ENCODE measurements at regions not wholly inside any gene's neighbourhood (a gene's known extent, or its start where the extent isn't known, plus 50 kb on each side); places are given as distances from the start of the nearest gene placed in this dataset.

- no peaks in the 10 kb centered on the region for H4K20me1 ChIP-seq (ENCODE audit: control insufficient read depth, extremely low read depth, insufficient read depth, low read length)
- H3K27ac ChIP-seq (ENCODE audit: insufficient read depth, low read length), result no peak overlapping the region
- no peaks in the 10 kb centered on the region for H3K79me2 ChIP-seq (ENCODE audit: control insufficient read depth, insufficient read depth, low read length)
- H3K36me3 ChIP-seq (ENCODE audit: control insufficient read depth, insufficient read depth, low read length), result no peaks in the 10 kb centered on the region
- no peaks in the 10 kb centered on the region for H3K27me3 ChIP-seq (ENCODE audit: control insufficient read depth, insufficient read depth, low read length)
- H3K4me1 ChIP-seq (ENCODE audit: control insufficient read depth, extremely low read depth, insufficient read depth, low read length), result no peaks in the 10 kb centered on the region
- no peak overlapping the region for H3K4me2 ChIP-seq (ENCODE audit: extremely low read depth, insufficient read depth, low read length)
- DNase-seq (ENCODE audit: low read depth in 2 of 2), result no peak
- no peak for TF ChIP-seq EZH2 (IDR thresholded peaks at IDR 0.05; ENCODE audit: low read length, missing control alignments)
- TF ChIP-seq, protein P1, sequence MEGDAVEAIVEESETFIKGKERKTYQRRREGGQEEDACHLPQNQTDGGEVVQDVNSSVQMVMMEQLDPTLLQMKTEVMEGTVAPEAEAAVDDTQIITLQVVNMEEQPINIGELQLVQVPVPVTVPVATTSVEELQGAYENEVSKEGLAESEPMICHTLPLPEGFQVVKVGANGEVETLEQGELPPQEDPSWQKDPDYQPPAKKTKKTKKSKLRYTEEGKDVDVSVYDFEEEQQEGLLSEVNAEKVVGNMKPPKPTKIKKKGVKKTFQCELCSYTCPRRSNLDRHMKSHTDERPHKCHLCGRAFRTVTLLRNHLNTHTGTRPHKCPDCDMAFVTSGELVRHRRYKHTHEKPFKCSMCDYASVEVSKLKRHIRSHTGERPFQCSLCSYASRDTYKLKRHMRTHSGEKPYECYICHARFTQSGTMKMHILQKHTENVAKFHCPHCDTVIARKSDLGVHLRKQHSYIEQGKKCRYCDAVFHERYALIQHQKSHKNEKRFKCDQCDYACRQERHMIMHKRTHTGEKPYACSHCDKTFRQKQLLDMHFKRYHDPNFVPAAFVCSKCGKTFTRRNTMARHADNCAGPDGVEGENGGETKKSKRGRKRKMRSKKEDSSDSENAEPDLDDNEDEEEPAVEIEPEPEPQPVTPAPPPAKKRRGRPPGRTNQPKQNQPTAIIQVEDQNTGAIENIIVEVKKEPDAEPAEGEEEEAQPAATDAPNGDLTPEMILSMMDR (conservative IDR thresholded peaks at IDR 0.05 in 1 of 2, IDR thresholded peaks at IDR 0.05 in 1 of 2; ENCODE audit: low read depth in 1 of 2, low read length in 2 of 2), result no peak
- H3K9me3 ChIP-seq (ENCODE audit: control insufficient read depth, insufficient read depth, low read depth, low read length), result no peaks in the 10 kb centered on the region
- H3K9ac ChIP-seq (ENCODE audit: insufficient read depth, low read length), result no peak overlapping the region
- H2AFZ ChIP-seq (ENCODE audit: low read length), result no peak overlapping the region
- H3K4me3 ChIP-seq (replicated peaks in 1 of 4; ENCODE audit: control extremely low read depth in 1 of 4, insufficient read depth in 1 of 4, low read depth in 3 of 4, low read length in 4 of 4), result no peak overlapping the region
Observed at GRCh38 chr4:43709443-43709842, 739.2 kb downstream of the KCTD8 start.

DNA sequence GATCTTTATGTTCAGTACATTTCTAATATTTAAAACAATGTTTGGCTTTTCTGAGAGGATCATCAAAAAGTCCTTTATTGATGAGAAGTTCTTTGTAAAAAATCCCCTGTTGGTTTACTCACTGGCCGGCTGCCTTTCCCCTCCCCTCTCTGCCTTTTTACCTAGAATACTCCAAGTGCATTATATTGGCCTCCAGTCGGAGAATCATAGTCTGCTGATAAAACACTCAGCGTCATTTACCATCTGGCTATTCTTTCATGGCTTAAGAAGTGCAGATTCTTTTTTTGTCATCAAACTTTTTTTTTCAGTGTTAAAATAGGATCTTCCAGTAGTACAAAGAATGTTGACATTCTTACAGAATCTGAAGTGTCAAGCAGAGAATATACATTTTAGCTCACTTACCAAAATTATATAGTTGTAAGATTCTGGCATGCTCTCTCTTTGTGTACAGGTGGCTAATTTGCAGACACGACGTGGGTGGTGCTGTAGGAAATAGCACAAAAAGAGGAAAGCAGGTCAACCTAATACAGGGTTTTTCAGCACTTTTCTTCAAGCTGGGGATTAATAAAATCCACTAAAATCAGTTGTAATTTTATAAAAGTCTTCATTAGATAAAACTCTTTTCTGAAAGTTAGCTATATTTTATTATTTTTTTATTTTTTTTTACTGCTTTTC, 731.8 kb downstream of the KCTD8 start:
- no peak for DNase-seq (ENCODE audit: low read depth in 2 of 2)

GRCh38 chr4:43718369-43718768, 730.2 kb downstream of the KCTD8 start:
- H3K9ac ChIP-seq (ENCODE audit: insufficient read depth, low read length), result no peak overlapping the region
- H3K4me2 ChIP-seq (ENCODE audit: extremely low read depth, insufficient read depth, low read length), result no peak overlapping the region
- no peaks in the 10 kb centered on the region for H4K20me1 ChIP-seq (ENCODE audit: control insufficient read depth, extremely low read depth, insufficient read depth, low read length)
- H3K4me3 ChIP-seq (replicated peaks in 1 of 4; ENCODE audit: control extremely low read depth in 1 of 4, insufficient read depth in 1 of 4, low read depth in 3 of 4, low read length in 4 of 4), result no peak overlapping the region
- no peaks in the 10 kb centered on the region for H3K9me3 ChIP-seq (ENCODE audit: control insufficient read depth, insufficient read depth, low read depth, low read length)
- no peaks in the 10 kb centered on the region for H3K27me3 ChIP-seq (ENCODE audit: control insufficient read depth, insufficient read depth, low read length)
- H2AFZ ChIP-seq (ENCODE audit: low read length), result no peak overlapping the region
- no peaks in the 10 kb centered on the region for H3K4me1 ChIP-seq (ENCODE audit: control insufficient read depth, extremely low read depth, insufficient read depth, low read length)
- no peaks in the 10 kb centered on the region for H3K79me2 ChIP-seq (ENCODE audit: control insufficient read depth, insufficient read depth, low read length)
- TF ChIP-seq, protein P1 (conservative IDR thresholded peaks at IDR 0.05 in 1 of 2, IDR thresholded peaks at IDR 0.05 in 1 of 2; ENCODE audit: low read depth in 1 of 2, low read length in 2 of 2), result no peak
- TF ChIP-seq EZH2 (IDR thresholded peaks at IDR 0.05; ENCODE audit: low read length, missing control alignments), result no peak
- no peak for DNase-seq (ENCODE audit: low read depth in 2 of 2)
- no peak overlapping the region for H3K27ac ChIP-seq (ENCODE audit: insufficient read depth, low read length)
- no peaks in the 10 kb centered on the region for H3K36me3 ChIP-seq (ENCODE audit: control insufficient read depth, insufficient read depth, low read length)

More for the DNA sequence above, 731.8 kb downstream of the KCTD8 start:
- no peak overlapping the region for H3K4me2 ChIP-seq (ENCODE audit: extremely low read depth, insufficient read depth, low read length)
- H3K79me2 ChIP-seq (ENCODE audit: control insufficient read depth, insufficient read depth, low read length), result no peaks in the 10 kb centered on the region
- no peaks in the 10 kb centered on the region for H3K4me1 ChIP-seq (ENCODE audit: control insufficient read depth, extremely low read depth, insufficient read depth, low read length)
- no peak overlapping the region for H3K9ac ChIP-seq (ENCODE audit: insufficient read depth, low read length)
- H4K20me1 ChIP-seq (ENCODE audit: control insufficient read depth, extremely low read depth, insufficient read depth, low read length), result no peaks in the 10 kb centered on the region
- H3K4me3 ChIP-seq (replicated peaks in 1 of 4; ENCODE audit: control extremely low read depth in 1 of 4, insufficient read depth in 1 of 4, low read depth in 3 of 4, low read length in 4 of 4), result no peak overlapping the region
- no peaks in the 10 kb centered on the region for H3K36me3 ChIP-seq (ENCODE audit: control insufficient read depth, insufficient read depth, low read length)
- no peaks in the 10 kb centered on the region for H3K27me3 ChIP-seq (ENCODE audit: control insufficient read depth, insufficient read depth, low read length)
- H3K9me3 ChIP-seq (ENCODE audit: control insufficient read depth, insufficient read depth, low read depth, low read length), result no peaks in the 10 kb centered on the region
- TF ChIP-seq, protein P1 (conservative IDR thresholded peaks at IDR 0.05 in 1 of 2, IDR thresholded peaks at IDR 0.05 in 1 of 2; ENCODE audit: low read depth in 1 of 2, low read length in 2 of 2), result no peak
- TF ChIP-seq EZH2 (IDR thresholded peaks at IDR 0.05; ENCODE audit: low read length, missing control alignments), result no peak
- H3K27ac ChIP-seq (ENCODE audit: insufficient read depth, low read length), result no peak overlapping the region
- no peak overlapping the region for H2AFZ ChIP-seq (ENCODE audit: low read length)
